ENCODE measurements at regions not wholly inside any gene's neighbourhood (a gene's known extent, or its start where the extent isn't known, plus 50 kb on each side); places are given as distances from the start of the nearest gene placed in this dataset.

GRCh38 chr11:23226331-23227077 is 366.2 kb upstream of the CCDC179 start:
- Histone ChIP-seq H3K4me1 (replicated peaks; ENCODE audit: insufficient read depth) (no peaks in the 10 kb centered on the region), H3K36me3 (ENCODE audit: low read depth) (no peaks in the 10 kb centered on the region), H3K4me3 (no peak overlapping the region), H3F3A (ENCODE audit: insufficient read depth, low read depth) (no peaks in the 10 kb centered on the region), H4K20me1 (ENCODE audit: insufficient read depth) (no peaks in the 10 kb centered on the region), H3K9me3 (ENCODE audit: insufficient read depth, low read depth) (no peaks in the 10 kb centered on the region), H3K4me2 (no peak overlapping the region), H3K27me3 (ENCODE audit: insufficient read depth, low read depth) (no peaks in the 10 kb centered on the region), H3K9me2 (ENCODE audit: insufficient read depth) (no peaks in the 10 kb centered on the region), H3K79me2 (ENCODE audit: low read depth) (no peaks in the 10 kb centered on the region), H2AFZ (no peak overlapping the region), H3K27ac (no peak overlapping the region)
- intact Hi-C loops (cut with micrococcal nuclease; ENCODE audit: unreplicated experiment), result no loop called here
- POLR2A ChIA-PET (ENCODE audit: unreplicated experiment), result no interaction called here
- TF ChIP-seq, protein P1, sequence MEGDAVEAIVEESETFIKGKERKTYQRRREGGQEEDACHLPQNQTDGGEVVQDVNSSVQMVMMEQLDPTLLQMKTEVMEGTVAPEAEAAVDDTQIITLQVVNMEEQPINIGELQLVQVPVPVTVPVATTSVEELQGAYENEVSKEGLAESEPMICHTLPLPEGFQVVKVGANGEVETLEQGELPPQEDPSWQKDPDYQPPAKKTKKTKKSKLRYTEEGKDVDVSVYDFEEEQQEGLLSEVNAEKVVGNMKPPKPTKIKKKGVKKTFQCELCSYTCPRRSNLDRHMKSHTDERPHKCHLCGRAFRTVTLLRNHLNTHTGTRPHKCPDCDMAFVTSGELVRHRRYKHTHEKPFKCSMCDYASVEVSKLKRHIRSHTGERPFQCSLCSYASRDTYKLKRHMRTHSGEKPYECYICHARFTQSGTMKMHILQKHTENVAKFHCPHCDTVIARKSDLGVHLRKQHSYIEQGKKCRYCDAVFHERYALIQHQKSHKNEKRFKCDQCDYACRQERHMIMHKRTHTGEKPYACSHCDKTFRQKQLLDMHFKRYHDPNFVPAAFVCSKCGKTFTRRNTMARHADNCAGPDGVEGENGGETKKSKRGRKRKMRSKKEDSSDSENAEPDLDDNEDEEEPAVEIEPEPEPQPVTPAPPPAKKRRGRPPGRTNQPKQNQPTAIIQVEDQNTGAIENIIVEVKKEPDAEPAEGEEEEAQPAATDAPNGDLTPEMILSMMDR (conservative IDR thresholded peaks at IDR 0.05), result no peak
- no peak for TF ChIP-seq EZH2 (IDR thresholded peaks at IDR 0.05; ENCODE audit: low read depth)
- DNase-seq, result no peak
- no TSS peak for BruUV-seq (replicated peaks)
- CTCF ChIA-PET, result no interaction called here

DNA sequence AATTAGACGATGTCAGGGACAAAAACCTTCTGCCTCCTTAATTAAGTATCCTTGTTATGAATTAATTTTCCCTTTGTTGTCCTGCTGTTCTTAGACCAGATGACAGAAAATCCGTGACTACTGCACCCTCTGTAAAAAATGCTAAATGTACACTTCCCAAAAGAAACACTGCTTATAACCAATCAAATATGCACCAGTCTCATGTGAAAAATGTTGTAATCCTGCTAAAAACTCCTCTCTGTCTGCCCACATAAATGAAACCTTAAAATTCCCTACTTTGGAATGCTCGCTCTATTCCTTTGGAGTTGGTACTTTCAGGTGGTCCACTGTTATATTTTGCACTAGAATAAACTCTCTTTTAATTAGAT is 366.8 kb upstream of the CCDC179 start:
- ChIA-PET CTCF (no interaction called here), POLR2A (ENCODE audit: unreplicated experiment) (no interaction called here)
- no peaks in the 10 kb centered on the region for H3K79me2 ChIP-seq (ENCODE audit: low read depth)
- H3K36me3 ChIP-seq (ENCODE audit: low read depth), result no peaks in the 10 kb centered on the region
- no peak overlapping the region for H3K4me3 ChIP-seq
- H3K27me3 ChIP-seq (ENCODE audit: insufficient read depth, low read depth), result no peaks in the 10 kb centered on the region
- no peaks in the 10 kb centered on the region for H3K9me3 ChIP-seq (ENCODE audit: insufficient read depth, low read depth)
- no peak for DNase-seq
- no peak overlapping the region for H3K4me2 ChIP-seq
- H3K27ac ChIP-seq, result no peak overlapping the region
- no peaks in the 10 kb centered on the region for H3K4me1 ChIP-seq (replicated peaks; ENCODE audit: insufficient read depth)
- intact Hi-C loops (cut with micrococcal nuclease; ENCODE audit: unreplicated experiment), result no loop called here
- TF ChIP-seq, protein P1 (conservative IDR thresholded peaks at IDR 0.05), result no peak
- no peak for TF ChIP-seq EZH2 (IDR thresholded peaks at IDR 0.05; ENCODE audit: low read depth)
- no peak overlapping the region for H2AFZ ChIP-seq
- H4K20me1 ChIP-seq (ENCODE audit: insufficient read depth), result no peaks in the 10 kb centered on the region
- H3K9me2 ChIP-seq (ENCODE audit: insufficient read depth), result no peaks in the 10 kb centered on the region
- no peaks in the 10 kb centered on the region for H3F3A ChIP-seq (ENCODE audit: insufficient read depth, low read depth)
- no TSS peak for BruUV-seq (replicated peaks)

DNA sequence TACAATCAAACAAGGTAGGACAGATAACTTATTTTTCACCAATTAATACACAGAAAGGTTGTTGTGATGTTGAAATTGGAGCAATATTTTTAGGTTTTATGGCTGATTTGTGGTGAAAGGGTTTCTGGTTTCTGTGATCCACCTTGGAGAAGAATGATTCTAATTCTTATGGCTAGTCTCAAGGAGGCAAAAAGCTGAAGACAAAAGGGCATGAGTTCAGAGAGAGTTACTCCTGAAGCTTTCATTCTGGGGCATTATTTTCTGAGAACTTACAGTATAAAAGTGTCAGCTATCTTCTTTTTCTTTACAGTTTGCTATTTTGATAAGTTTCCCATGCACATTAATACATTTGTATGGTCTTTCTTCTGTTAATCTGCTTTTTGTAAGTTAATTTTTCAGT is 372.4 kb upstream of the CCDC179 start:
- BruUV-seq (replicated peaks), result no TSS peak
- no peak for DNase-seq
- ChIA-PET CTCF (no interaction called here), POLR2A (ENCODE audit: unreplicated experiment) (no interaction called here)
- H3K4me1 ChIP-seq (replicated peaks; ENCODE audit: insufficient read depth), result no peaks in the 10 kb centered on the region
- intact Hi-C loops (cut with micrococcal nuclease; ENCODE audit: unreplicated experiment), result loop anchor here (10.0 kb wide), 1 partner anchor 252 kb away; no protein-coding TSS in a partner anchor
- no peaks in the 10 kb centered on the region for H3K36me3 ChIP-seq (ENCODE audit: low read depth)
- no peaks in the 10 kb centered on the region for H3F3A ChIP-seq (ENCODE audit: insufficient read depth, low read depth)
- H3K79me2 ChIP-seq (ENCODE audit: low read depth), result no peaks in the 10 kb centered on the region
- H3K4me3 ChIP-seq, result no peak overlapping the region
- H3K27ac ChIP-seq, result no peak overlapping the region
- H3K9me3 ChIP-seq (ENCODE audit: insufficient read depth, low read depth), result no peaks in the 10 kb centered on the region
- TF ChIP-seq EZH2 (IDR thresholded peaks at IDR 0.05; ENCODE audit: low read depth), result no peak
- TF ChIP-seq, protein P1 (conservative IDR thresholded peaks at IDR 0.05), result no peak
- no peaks in the 10 kb centered on the region for H3K9me2 ChIP-seq (ENCODE audit: insufficient read depth)
- H2AFZ ChIP-seq, result no peak overlapping the region
- H3K27me3 ChIP-seq (ENCODE audit: insufficient read depth, low read depth), result no peaks in the 10 kb centered on the region
- no peak overlapping the region for H3K4me2 ChIP-seq
- H4K20me1 ChIP-seq (ENCODE audit: insufficient read depth), result no peaks in the 10 kb centered on the region

All from PC-9 (cell line).